ENCODE measurements at regions not wholly inside any gene's neighbourhood (a gene's known extent, or its start where the extent isn't known, plus 50 kb on each side); places are given as distances from the start of the nearest gene placed in this dataset.

DNA sequence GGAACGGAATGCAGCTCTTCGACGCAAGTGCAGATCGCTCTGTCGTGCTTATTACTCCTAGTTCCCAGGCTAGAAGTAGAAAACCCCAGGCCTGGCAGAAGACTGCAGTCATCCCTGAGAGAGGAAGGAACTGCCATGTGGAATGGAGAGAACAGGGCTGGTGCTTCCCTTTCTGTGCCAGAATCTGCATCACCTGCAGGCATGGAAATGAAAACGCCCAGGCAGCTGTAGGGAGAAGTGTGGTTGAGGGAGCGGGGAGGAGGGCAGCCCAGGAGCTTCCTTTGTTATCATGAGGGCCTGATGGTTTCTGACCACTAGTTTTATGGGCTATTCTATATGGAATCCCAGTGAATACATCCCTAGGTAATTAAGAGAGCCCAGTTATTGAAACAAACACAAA is 79.4 kb upstream of the SMIM21 start:
- TF ChIP-seq POLR2A (IDR thresholded peaks at IDR 0.05) = no peak
- TF ChIP-seq, protein P1, sequence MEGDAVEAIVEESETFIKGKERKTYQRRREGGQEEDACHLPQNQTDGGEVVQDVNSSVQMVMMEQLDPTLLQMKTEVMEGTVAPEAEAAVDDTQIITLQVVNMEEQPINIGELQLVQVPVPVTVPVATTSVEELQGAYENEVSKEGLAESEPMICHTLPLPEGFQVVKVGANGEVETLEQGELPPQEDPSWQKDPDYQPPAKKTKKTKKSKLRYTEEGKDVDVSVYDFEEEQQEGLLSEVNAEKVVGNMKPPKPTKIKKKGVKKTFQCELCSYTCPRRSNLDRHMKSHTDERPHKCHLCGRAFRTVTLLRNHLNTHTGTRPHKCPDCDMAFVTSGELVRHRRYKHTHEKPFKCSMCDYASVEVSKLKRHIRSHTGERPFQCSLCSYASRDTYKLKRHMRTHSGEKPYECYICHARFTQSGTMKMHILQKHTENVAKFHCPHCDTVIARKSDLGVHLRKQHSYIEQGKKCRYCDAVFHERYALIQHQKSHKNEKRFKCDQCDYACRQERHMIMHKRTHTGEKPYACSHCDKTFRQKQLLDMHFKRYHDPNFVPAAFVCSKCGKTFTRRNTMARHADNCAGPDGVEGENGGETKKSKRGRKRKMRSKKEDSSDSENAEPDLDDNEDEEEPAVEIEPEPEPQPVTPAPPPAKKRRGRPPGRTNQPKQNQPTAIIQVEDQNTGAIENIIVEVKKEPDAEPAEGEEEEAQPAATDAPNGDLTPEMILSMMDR (IDR thresholded peaks at IDR 0.05) = no peak
